ENCODE measurements at regions not wholly inside any gene's neighbourhood (a gene's known extent, or its start where the extent isn't known, plus 50 kb on each side); places are given as distances from the start of the nearest gene placed in this dataset.
"Not testable (repeated sequence)": the region's sequence is repeated elsewhere in the genome, so short reads cannot be mapped to it uniquely, and the experiment has no call there.

DNA sequence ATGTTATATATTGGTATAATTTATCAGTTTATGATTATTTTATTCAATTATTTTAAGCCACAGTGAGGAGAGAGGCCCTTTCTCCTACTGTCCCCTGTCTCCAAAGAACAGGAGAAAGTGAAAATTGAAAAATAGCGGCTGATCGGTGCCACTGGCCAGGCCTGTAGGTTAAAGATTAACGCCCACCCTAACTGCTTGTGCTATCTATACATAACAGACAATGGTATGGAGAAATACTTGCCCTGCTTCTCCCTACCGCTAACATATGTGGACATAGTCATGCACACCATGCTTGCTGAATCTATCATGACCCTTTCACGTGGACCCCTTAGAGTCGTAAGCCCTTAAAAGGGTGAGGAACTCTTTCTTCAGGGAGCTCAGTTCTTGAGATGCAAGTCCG lies 67.5 kb downstream of the EIF1AY start:
- no peaks in the 10 kb centered on the region for H3K79me2 ChIP-seq (ENCODE audit: low read length)
- H3K4me2 ChIP-seq (ENCODE audit: low read length): no peak overlapping the region
- TF ChIP-seq, protein P1, sequence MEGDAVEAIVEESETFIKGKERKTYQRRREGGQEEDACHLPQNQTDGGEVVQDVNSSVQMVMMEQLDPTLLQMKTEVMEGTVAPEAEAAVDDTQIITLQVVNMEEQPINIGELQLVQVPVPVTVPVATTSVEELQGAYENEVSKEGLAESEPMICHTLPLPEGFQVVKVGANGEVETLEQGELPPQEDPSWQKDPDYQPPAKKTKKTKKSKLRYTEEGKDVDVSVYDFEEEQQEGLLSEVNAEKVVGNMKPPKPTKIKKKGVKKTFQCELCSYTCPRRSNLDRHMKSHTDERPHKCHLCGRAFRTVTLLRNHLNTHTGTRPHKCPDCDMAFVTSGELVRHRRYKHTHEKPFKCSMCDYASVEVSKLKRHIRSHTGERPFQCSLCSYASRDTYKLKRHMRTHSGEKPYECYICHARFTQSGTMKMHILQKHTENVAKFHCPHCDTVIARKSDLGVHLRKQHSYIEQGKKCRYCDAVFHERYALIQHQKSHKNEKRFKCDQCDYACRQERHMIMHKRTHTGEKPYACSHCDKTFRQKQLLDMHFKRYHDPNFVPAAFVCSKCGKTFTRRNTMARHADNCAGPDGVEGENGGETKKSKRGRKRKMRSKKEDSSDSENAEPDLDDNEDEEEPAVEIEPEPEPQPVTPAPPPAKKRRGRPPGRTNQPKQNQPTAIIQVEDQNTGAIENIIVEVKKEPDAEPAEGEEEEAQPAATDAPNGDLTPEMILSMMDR (IDR thresholded peaks at IDR 0.05; ENCODE audit: low read depth, low read length): no peak
- no peak for TF ChIP-seq EZH2phosphoT487 (IDR thresholded peaks at IDR 0.05; ENCODE audit: low read depth)
- no peak overlapping the region for H3K27ac ChIP-seq (ENCODE audit: low read length)
- no peaks in the 10 kb centered on the region for H3K27me3 ChIP-seq (ENCODE audit: low read depth, low read length)
- H4K20me1 ChIP-seq (ENCODE audit: insufficient read depth, low read length): no peaks in the 10 kb centered on the region
- no peaks in the 10 kb centered on the region for H3K9me3 ChIP-seq (ENCODE audit: insufficient read depth, low read length)
- no peaks in the 10 kb centered on the region for H3K4me1 ChIP-seq (ENCODE audit: low read length)
- H2AFZ ChIP-seq (ENCODE audit: low read depth, low read length): no peak overlapping the region
- H3K36me3 ChIP-seq (replicated peaks; ENCODE audit: low read depth, low read length): no peaks in the 10 kb centered on the region
- H3K9ac ChIP-seq (ENCODE audit: low read length): no peak overlapping the region
- H3K4me3 ChIP-seq (ENCODE audit: low read length): no peak overlapping the region

DNA sequence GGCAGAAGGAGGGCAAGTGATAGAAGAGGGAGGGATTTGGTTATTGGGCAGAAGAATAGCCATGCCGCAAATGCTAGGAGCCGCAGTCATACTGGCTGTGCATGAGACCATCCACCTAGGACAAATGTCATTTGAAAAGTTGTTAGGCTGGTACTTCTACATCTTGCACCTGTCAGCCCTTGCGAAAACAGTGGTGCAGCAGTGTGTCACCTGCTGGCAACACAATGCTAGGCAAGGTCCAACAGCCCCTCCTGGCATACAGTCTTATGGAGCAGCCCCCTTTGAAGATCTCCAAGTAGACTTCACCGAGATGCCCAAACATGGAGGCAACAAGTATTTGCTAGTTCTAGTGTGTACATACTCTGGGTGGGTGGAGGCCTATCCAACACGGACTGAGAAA lies 72.7 kb downstream of the EIF1AY start:
- Histone ChIP-seq H4K20me1 (ENCODE audit: insufficient read depth, low read length) (no peaks in the 10 kb centered on the region), H3K27me3 (ENCODE audit: low read depth, low read length) (no peaks in the 10 kb centered on the region), H3K36me3 (replicated peaks; ENCODE audit: low read depth, low read length) (no peaks in the 10 kb centered on the region), H3K4me1 (ENCODE audit: low read length) (no peaks in the 10 kb centered on the region), H3K79me2 (ENCODE audit: low read length) (no peaks in the 10 kb centered on the region), H3K9me3 (ENCODE audit: insufficient read depth, low read length) (no peaks in the 10 kb centered on the region), H2AFZ (ENCODE audit: low read depth, low read length) (no peak overlapping the region), H3K27ac (ENCODE audit: low read length) (no peak overlapping the region), H3K9ac (ENCODE audit: low read length) (no peak overlapping the region), H3K4me3 (ENCODE audit: low read length) (no peak overlapping the region), H3K4me2 (ENCODE audit: low read length) (no peak overlapping the region)
- TF ChIP-seq EZH2phosphoT487 (IDR thresholded peaks at IDR 0.05; ENCODE audit: low read depth): no peak
- TF ChIP-seq, protein P1 (IDR thresholded peaks at IDR 0.05; ENCODE audit: low read depth, low read length): no peak

- H3K4me2 ChIP-seq (ENCODE audit: low read length); H2AFZ ChIP-seq (ENCODE audit: low read depth, low read length); H3K9me3 ChIP-seq (ENCODE audit: insufficient read depth, low read length); H3K27me3 ChIP-seq (ENCODE audit: low read depth, low read length); H3K79me2 ChIP-seq (ENCODE audit: low read length); H3K4me1 ChIP-seq (ENCODE audit: low read length); H4K20me1 ChIP-seq (ENCODE audit: insufficient read depth, low read length); H3K4me3 ChIP-seq (ENCODE audit: low read length); H3K36me3 ChIP-seq (replicated peaks; ENCODE audit: low read depth, low read length); H3K9ac ChIP-seq (ENCODE audit: low read length); H3K27ac ChIP-seq (ENCODE audit: low read length): not testable (repeated sequence)
- TF ChIP-seq, protein P1 (IDR thresholded peaks at IDR 0.05; ENCODE audit: low read depth, low read length): peak; percentile 35
Measured at GRCh38 chrY:20648891-20649290, 73.3 kb downstream of the EIF1AY start.

DNA sequence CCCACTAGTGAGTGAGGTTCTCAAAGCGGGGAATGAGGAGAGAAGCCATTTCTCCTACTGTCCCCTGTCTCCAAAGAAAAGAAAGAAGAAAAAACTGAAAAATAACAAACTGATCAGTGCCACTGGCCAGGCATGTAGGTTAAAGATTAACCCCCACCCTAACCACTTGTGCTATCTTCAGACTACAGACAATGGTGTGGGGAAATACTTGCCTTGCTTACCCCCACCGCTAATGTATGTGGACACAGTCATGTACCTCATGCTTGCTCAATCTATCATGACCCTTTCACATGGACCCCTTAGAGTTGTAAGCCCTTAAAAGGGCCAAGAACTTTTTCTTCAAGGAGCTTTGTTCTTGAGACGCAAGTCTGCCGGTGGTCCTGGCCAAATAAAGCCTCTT lies 75.9 kb downstream of the EIF1AY start:
- Histone ChIP-seq H2AFZ (ENCODE audit: low read depth, low read length) (no peak overlapping the region), H3K4me3 (ENCODE audit: low read length) (no peak overlapping the region), H3K27ac (ENCODE audit: low read length) (no peak overlapping the region)

More for the DNA sequence above, 75.9 kb downstream of the EIF1AY start:
- TF ChIP-seq, protein P1 (IDR thresholded peaks at IDR 0.05; ENCODE audit: low read depth, low read length): no peak
- TF ChIP-seq EZH2phosphoT487 (IDR thresholded peaks at IDR 0.05; ENCODE audit: low read depth): no peak
- H3K9me3 ChIP-seq (ENCODE audit: insufficient read depth, low read length): no peaks in the 10 kb centered on the region
- H3K36me3 ChIP-seq (replicated peaks; ENCODE audit: low read depth, low read length): no peaks in the 10 kb centered on the region
- no peaks in the 10 kb centered on the region for H3K4me1 ChIP-seq (ENCODE audit: low read length)
- no peaks in the 10 kb centered on the region for H3K79me2 ChIP-seq (ENCODE audit: low read length)
- H3K27me3 ChIP-seq (ENCODE audit: low read depth, low read length): no peaks in the 10 kb centered on the region
- no peak overlapping the region for H3K9ac ChIP-seq (ENCODE audit: low read length)
- H4K20me1 ChIP-seq (ENCODE audit: insufficient read depth, low read length): no peaks in the 10 kb centered on the region
- no peak overlapping the region for H3K4me2 ChIP-seq (ENCODE audit: low read length)
